GM19372 (cell line): ENCODE measurements at regions not wholly inside any gene's neighbourhood (a gene's known extent, or its start where the extent isn't known, plus 50 kb on each side); places are given as distances from the start of the nearest gene placed in this dataset.

Experiments used
- ATAC-seq: cut with Tn5 transposase; IDR thresholded peaks from one replicate; pipeline ENCODE4 v1.9.1; 2021; ENCODE audit warnings: mild to moderate bottlenecking, low read depth, moderate library complexity; ENCODE audit not compliant: unreplicated experiment

DNA sequence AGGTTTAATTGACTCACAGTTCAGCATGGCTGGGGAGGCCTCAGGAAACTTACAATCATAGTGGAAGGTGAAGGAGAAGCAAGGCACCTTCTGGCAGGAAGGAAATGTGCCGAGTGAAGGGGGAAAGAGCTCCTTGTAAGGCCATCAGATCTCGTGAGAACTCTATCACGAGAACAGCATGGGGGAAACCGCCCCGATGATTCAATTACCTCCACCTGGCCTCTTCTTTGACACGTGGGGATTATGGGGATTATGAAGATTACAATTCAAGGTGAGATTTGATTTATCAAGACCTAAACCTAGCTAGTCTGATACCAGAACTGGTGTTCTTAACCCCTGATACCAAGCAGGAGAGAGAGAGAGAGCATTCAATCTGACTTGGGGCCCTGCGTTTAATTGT is 258.7 kb downstream of the PTEN start:
- ATAC-seq: no peak

DNA sequence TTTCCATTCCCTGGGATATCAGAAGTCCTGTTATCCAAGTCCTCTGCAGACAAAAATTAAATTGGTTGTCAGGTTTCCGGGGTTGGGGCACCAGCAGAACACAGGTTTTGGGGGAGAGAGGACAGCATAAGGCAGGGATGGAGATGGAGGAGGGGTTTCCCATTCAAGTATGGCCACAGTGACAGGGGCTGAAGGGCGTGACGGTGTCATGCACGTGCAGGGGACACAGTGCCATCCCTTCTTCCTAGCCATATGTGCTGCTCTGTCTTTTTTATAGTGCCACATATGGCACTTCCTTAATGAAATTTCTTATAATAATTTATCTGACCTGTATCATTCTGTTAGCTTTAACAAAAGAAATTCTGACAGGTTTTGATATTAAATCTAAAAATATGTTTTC is 259.2 kb downstream of the PTEN start:
- ATAC-seq: no peak

DNA sequence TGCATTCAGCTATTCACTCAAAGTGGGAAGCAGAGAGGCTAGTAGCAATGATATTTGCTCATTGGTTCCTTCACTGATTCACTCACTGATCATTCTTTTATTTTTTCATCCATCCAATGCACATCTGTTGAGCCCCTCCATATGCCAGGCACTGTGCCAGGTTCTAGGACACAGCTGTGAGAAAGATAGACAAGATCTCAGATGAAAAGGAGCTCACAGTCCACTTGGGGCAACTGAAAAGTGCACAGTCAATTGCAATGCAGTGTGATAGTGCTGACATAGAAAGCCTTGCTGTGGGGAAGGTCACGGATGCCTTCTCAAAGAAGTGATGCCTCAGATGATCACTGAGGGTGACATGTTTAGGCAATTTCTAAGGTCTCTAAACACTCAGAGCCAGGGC is 262.3 kb downstream of the PTEN start:
- ATAC-seq: no peak

DNA sequence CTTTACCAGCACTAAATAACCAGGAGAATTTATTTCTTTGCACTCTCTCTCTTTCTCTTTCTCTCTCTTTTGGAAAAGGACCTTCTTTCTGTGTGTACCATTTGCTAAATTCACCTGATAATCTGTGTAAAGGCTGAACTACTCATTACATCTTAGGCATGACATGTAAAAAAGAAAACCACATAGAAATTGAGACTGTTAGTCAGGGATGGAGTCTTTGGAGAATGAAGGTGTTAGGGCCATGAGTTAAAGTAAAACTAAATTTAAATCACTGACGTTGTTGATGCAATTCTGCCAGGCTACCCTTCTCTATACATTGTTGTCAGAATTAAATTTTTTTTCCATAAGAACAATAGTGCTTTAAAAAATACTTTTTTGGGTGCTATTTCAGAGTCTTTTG is 263.3 kb downstream of the PTEN start:
- no peak for ATAC-seq

DNA sequence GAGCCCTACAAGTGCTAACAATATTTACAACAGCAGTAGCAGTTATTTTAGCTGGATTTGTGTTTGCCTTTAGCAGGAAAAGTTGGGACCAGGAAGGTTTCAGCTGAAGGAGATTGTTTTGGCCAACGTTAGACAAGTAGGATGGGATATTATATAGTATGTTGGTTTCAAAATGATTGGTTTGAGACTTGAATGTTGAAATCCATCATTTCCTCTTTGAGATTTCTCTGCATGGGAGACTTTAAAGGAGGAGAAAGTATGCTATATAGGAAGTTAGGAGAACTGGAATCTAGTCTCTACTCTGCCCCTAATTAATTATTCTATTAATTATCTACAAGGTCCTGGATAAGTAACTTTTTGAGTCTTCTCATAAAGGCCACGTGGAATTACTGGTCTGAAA is 263.8 kb downstream of the PTEN start:
- no peak for ATAC-seq

DNA sequence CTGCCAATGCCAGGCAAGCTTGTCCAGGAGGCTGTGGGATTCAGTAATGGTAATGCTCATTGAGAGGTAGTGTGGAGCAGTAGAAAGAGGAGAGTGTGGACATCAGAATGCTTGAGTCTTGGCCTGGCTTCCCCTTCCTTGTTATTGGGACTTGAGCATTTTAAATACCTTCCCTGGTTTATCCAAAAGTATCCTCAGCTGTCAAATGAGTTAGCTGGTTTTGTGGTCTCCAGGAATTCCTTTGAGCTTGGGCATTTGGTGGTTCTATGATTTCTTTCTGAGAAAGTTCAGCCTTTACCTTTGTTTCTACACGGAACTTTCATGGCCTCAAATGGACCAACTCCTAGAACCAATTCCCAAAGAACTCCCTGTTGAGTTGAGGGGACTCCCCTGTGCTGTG is 264.3 kb downstream of the PTEN start:
- ATAC-seq: no peak

DNA sequence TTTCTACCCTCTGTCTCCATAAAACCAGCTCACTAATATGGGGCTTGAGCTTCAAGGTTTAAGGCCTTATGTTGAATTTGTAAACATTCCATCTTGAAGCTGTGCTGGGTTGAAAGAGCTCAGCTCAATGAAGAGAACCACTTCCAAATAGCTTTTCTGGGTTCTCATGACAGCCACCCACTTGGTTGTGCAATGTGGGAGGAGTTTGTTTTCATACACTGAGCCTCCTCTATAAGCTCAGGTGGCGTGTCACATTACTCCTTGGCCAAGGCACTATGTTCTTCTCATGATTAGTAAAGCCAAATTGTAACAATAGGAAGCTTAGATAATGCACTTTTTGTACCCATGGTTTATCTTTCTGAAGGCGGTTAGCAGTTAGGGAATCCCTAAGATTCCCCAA is 265.6 kb downstream of the PTEN start:
- no peak for ATAC-seq

DNA sequence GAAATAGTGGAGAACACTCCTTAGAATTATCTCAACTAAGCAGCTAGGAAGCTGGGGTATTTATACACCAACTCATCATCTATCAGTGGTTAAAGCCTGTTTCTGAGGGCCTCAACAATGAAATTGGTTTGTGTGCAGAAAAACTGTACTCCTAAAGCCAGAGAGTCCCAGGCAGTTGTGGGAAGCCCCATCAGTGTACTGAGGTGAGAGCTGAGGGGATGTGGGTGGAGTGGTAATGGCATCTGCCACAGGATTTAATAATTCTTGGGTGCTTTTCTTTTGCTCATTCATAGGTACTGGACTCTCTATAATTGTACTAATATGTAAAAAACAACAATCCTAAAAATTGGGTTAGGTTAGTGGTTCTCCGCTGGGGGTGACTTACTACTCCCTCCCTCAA is 267.5 kb downstream of the PTEN start:
- no peak for ATAC-seq

DNA sequence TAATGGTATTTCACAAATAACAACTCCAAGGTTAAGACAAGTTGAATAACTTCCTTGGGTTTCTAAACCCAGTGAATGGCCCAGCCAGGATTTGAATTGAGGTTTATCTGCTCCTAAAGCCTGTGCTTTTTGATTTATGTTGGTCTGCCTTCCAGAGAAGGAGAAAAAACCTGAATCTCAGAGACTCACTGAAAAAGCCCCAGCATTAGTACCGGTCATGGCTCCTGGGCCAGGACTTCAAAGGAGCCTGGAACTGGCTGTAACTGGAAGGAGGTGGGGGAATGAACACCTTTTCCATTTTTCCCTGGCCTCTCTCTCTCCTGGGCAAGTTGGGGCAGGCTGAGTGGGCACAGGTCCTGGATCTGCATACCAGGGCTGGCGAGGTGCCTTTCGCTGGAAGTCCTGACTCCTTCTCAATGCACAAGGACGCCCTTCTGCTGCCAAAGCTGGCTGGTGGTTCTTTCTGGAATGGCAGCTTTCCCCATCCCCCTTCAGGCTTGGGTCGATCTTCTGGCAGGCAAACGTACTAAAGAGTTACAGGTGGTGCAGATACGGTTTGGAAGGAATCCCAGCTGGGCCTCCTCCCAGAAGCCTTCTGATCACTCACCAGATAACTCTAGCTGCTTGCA is 268.2 kb downstream of the PTEN start:
- ATAC-seq: no peak

DNA sequence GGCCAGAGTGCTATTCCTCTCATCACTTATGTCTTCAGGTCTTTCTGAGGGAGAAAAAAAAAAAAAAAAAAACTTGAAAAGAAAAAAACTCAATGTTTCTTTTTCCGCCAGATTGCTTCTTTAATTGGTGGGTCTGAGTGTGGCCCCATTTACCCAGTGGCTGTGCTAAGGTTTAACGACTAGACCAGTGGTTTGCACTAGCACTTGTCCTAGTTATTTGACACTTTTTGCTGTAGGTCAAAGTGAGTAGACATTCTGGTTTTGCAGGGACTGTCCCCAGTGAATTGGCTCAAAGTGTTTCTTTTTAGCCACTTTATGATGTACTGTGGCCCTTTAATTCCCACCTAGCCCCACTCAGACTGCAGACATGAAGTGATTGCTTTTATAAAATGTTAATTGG is 273.3 kb downstream of the PTEN start:
- no peak for ATAC-seq

DNA sequence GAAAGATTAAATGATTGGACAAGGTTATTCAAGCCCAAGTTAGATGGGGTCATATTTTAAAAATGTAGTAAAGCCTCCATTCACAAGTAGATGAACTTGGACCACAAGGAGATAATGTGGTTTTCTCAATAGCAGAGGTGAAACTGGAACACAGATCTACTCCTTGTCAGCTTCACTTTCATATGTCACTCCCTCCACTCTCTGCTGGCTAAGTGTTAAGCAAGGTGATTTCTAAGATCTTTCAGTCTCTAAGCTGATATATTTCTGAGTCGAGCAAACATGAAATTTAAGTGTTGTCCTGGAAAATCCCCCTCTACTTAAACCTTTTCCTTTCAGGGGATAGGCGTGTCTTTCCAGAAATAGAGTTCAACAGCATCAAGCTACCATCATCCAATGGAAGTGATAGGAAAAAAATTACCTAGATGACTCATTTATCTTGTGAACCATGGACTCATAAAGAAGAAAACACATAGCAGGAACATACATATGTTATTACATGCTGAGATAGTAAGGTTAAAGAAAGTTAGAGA is 275.0 kb downstream of the PTEN start:
- peak; percentile 87 for ATAC-seq

DNA sequence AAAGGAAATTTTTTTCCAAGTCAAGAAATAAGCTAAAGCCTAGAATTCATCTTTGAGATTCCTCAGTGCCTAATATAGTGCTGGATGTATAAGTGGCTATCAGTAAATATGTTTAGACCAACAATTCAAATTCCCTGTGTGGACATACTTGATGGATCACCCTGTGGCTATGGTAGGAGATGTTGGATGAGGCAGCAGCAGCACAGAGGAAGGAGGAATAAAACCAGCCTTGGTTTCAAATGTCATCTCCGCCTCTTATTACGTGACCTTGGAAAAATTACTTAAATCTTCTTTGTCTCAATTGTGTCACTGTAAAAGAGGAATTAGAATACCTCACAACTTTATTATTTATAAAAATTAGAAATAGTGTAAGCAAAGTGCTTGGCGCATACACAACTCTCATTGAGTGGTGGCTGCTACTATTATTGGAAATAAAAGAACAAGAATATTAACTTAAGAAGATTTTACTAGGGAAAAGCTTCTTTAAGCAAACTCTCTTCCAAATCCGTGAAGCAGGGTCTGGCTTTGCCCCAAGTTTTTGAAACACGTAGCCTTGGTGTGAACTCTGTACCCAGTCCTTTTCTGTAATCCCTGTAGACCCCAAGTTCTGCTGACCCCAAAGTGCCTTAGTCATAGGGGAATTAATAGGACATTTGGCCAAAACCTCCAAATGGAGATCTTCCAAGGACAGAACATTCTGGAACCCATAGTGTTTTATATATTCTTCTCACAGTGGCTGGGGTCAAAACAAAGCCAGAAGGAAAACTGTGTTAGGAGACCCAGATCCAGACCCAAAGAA is 283.8 kb downstream of the PTEN start:
- no peak for ATAC-seq

DNA sequence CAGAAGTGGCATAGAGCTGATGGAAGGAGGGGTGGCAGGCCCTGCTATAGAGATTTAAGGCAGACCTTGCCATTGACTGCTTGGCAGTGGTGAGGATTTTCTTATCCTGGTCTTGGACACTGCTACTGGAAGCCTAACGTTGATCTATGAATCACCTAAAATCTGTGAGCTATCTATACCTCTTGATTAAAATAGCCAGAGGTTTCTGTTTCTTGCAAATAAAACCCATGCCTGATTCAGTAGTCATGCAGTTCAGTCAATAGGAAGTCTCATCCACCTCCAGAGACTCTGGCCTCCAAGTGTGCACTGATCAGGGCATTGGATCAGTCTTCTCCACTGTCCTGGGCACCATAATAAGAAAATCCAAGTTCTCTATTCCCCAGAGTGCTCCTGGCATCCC is 286.5 kb downstream of the PTEN start:
- ATAC-seq: no peak

DNA sequence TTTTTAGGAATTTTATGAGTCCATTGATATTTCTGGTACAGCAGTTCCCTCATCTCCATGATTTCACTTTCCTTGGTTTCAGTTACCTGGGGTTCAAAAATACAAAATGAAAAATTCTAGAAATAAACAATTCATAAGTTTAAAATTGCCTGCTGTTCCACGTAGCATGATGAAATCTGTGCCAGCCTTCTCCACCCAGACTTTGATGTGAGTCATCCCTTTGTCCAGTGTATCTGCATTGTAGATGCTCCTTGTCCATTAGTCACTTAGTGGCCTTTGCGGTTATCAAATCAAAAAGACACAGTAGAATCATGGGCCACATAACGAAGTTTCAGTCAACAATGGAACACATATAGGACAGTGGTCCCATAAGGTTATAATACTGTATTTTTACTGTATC is 286.9 kb downstream of the PTEN start:
- no peak for ATAC-seq

DNA sequence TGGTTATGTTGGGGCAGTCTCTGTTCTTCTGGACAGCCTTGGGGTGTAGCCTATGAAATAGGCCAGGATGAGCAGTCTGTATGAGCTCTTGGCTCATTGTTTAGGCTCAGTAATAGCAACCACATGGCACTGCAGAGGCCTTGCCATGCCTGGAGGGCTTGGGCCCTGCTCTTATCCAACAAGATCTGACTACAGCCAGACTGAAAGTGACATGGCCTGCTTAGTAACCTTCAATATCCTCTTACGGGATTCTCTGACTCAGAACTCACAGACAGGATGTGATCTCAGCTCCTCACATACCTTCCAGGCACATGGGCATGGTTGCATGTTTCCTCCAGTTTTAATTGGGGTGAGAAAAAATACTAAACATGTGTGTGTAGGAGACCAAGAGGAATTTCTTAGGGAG is 289.3 kb downstream of the PTEN start:
- ATAC-seq: no peak

DNA sequence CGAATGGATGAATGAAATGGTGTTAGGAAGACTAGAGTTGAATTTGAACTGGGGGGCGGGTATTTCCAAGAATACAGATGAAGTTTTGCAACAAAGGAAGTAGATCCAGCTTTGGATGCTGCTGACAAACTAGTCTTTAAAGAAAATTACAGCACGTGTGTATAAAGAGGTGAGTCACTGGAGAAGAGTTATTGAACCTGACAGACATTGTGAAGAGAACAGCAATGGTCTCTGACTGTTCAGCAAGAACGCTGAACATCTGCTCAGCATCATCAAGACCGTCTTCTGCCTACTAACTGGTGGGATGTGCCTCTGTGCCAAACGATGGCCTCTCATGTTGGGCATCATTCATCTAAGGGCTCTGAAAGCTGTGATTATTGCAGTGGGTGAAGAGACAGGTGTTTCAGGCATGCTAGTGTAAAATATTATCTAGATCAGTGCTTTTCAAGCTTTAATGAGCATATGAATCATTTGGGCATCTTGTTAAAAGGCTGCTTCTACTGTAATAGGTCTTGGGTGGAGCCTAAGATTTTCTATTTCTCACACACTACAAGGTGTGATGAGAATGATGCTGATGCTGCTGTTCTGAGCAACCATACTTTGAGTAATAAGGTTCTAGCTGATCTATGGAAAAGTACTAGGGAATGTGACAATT is 291.3 kb downstream of the PTEN start:
- no peak for ATAC-seq

DNA sequence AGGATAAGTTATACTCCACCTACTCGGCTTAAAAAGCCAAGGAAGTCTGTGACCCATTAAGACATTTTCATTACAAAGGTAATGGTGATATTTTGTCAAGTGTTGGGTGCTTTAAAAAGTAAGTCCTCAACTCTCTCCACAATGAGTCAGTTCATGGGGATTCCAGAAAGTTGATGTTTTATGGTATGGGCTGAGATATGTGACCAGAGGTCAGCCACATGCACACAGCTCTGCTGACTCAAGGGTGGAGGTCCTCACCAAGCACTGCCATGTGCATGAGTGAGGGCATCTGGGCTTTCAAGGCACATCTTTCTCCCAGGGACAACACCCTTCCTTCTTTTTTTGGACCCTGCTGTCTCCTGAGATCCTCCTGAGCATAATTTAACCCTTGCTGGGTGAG is 292.9 kb downstream of the PTEN start:
- no peak for ATAC-seq

DNA sequence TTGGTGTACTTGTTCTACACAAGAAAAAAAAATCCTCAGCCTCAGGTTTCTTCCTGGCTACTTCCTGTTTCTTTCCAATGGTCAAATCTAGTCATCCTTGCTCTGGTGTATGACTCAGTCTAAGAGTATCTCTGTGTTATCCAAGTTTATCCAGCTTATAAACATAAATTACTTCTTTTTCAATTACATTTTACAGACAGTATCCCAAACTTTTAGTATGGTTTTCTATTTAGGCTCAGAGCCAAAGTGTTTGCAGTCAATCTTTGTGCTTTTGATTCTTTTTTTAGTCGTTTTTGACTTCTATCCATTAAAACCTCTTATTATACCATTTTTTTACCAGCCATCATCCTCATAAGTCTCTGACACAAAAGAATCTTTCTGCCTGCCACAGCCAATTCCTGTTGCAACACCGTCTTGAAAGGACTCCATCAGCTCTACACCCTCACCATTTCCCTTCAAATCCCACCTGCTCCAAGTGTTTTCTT is 294.6 kb downstream of the PTEN start:
- ATAC-seq: no peak

DNA sequence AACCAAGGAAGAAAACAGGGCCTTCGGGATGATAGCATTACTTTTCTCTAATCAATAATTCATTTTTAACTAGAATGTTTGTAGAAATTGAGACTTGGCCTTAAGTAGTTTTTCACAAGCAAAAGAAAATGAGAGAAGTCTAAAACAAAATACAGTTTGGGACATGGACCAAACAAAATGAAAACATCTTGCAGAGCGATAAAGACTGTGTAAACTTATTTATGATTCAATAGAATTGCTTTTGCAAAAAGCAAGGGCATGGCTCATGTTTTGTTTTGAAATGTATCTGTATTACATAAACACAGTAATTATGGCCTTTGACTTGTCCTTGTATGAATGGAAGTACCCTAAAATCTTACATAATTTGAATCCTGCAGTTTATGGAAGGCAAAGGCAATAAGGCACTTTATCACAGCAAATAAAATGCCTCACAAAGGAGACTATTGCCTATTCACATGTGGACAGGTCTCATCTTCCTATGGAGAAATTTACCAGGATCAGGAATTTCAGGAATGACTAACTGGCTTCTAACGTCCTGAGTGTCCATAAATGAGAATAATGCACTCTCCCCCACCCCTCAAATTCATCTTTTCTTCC is 295.2 kb downstream of the PTEN start:
- ATAC-seq: no peak

DNA sequence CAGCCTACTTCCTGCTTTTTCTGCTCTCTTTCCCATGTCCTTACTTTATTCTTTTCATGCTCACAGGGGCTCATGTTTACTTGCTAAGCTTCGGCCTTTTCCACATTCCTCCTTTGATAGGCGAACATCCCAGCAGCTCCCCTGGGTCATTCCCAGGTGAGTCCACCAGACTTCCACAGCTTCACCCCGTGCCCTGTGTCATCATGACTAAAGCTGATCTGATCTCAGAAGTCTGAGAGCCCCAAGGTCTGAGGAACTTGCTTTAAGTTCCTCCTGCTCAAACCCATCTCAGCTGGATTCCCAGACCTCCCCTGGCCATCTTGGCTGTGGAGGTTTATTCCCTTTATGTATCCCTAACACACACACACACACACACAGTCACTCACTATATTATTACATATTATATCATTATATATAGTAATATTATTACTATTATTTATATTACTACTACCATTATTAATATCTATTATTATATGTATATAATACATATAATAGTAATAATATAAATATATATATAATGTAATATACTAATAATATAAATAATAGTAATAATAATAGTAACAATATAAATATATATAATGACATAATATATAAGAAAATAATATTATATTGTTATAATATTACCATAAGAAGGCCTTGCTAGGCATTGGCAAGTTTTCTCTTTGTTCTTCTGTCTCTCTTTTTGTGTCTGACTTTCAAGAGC is 295.9 kb downstream of the PTEN start:
- no peak for ATAC-seq

DNA sequence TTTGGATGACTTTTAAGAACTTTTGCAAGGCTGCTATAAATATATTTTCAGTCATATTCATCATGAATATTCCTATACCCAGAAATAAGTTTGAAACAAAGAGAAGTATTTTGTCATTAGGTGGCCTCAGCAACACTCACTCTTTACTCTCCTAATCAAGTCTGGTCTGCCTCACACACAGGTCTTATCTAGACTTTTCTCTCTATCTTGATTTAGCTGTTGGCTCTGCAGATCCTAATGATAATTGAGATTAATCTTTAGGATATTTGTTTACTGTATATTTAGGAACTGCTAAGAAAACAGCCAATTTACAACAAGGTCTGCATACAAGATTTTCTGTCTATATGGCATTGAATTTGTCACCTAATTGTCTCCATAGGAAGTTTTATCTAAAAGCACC is 297.6 kb downstream of the PTEN start:
- no peak for ATAC-seq
